Motor neuron (in vitro differentiated cells): ENCODE measurements at regions not wholly inside any gene's neighbourhood (a gene's known extent, or its start where the extent isn't known, plus 50 kb on each side); places are given as distances from the start of the nearest gene placed in this dataset.
"Not testable (repeated sequence)": the region's sequence is repeated elsewhere in the genome, so short reads cannot be mapped to it uniquely, and the experiment has no call there.

Experiments used
- ATAC-seq, 8 experiments: fragments of 200-7000 bp; cut with Tn5 transposase; replicated peaks in 6 of 8; 2 replicates each; pipeline ENCODE4 v1.8.0; 2021; ENCODE audit warnings: mild to moderate bottlenecking in 8 of 8, moderate library complexity in 8 of 8
- H3K27ac ChIP-seq, 2 donors: fragments of 250-450 bp; sonication (Bioruptor Pico); 2 replicates each; pipeline ENCODE4 v1.9.0; 2021; ENCODE audit warnings: antibody characterized with exemption in 2 of 2, mild to moderate bottlenecking in 2 of 2, moderate library complexity in 1 of 2
- H3K4me1 ChIP-seq, 2 donors: fragments of 250-450 bp; sonication (Bioruptor Pico); replicated peaks in 1 of 2; 2 replicates each; pipeline ENCODE4 v1.6.1; 2021; ENCODE audit warnings: antibody characterized with exemption in 2 of 2, mild to moderate bottlenecking in 2 of 2, moderate library complexity in 1 of 2
- H3K4me3 ChIP-seq, 5 donors: fragments of 250-450 bp; sonication (Bioruptor Pico); 2 replicates each; pipeline ENCODE4 v1.9.0; 2021; ENCODE audit warnings: antibody characterized with exemption in 5 of 5, mild to moderate bottlenecking in 5 of 5, moderate library complexity in 4 of 5
- WGBS, 10 experiments: fragments of 450-650 bp; shearing (Covaris generic); methylation state at CpG; one replicate each; pipeline ENCODE4 v1.0.0; 2022; 5-methylcytosine and 5-hydroxymethylcytosine counted together
- in situ Hi-C, 9 experiments: fragments of 400-800 bp; cut with MboI; loops; one replicate each; pipeline ENCODE4 v1.15.0; 2021; ENCODE audit warnings: low sequenced_read_pairs in 9 of 9, low pct_unique_long_range_greater_than_20kb in 2 of 9; ENCODE audit not compliant: unreplicated experiment in 9 of 9

DNA sequence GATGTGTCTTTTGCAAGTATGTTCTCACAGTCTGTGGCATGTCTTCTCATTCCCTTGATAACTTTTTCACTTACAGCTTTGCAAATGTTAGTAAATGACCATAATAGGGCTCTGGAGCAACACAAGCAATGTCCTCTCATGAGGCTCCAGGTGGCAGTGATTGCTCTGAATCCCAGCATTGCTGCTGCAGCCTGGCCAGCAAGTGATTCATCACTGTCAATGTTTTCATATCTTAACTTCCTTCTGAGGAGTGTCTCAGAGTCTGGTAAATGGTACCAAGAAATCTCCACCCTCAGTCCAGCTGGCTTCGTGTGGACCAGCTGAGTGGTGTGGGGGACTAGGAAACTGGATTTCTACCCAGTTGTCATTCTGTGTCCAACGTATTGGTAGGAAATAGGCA lies 139.6 kb downstream of the MYLK4 start:
- in situ Hi-C loops = no loop called here
- no peaks in the 10 kb centered on the region for H3K4me1 ChIP-seq
- no peak overlapping the region for H3K27ac ChIP-seq
- peak in 2 of 8 experiments; percentile 38 to 84 for ATAC-seq
- H3K4me3 ChIP-seq = no peak overlapping the region
- WGBS, 10 experiments = 10 to 92% (median 62%) methylated on average over 1 to 2 of the region's 2 CpGs; no CpG with 5 or more reads in 3 of the 10 experiments

GRCh38 chr6:2608503-2608902 lies 142.2 kb downstream of the MYLK4 start:
- 14 to 100% (median 43%) methylated on average over 1 to 4 of the region's 4 CpGs for WGBS, 10 experiments
- Histone ChIP-seq H3K4me1 (no peaks in the 10 kb centered on the region), H3K27ac (no peak overlapping the region), H3K4me3 (no peak overlapping the region)
- no peak for ATAC-seq
- in situ Hi-C loops = no loop called here

DNA sequence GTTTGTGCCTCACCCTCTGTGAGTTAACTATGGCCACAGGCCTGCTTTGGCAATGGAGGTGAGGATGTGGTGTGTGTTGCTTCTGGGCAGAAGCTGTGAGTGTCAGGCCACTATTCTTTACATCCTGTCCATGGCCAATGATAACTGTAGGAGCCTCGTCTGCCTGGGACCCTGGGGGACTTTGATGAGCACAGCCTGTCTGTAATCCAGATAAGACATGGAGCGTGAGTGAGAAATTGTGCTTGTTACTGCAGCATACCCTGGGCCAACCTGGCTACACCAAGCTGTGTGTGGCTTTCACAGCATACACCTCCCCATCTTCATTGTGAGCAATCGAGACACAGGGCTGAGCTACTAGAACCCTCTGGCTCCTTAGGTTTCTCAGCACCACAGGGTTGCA lies 150.4 kb downstream of the MYLK4 start:
- no peaks in the 10 kb centered on the region for H3K4me1 ChIP-seq
- in situ Hi-C loops = no loop called here
- ATAC-seq = no peak
- H3K27ac ChIP-seq = no peak overlapping the region
- WGBS, 10 experiments = 0 to 89% (median 67%) methylated on average over 1 to 3 of the region's 3 CpGs; no CpG with 5 or more reads in 6 of the 10 experiments
- H3K4me3 ChIP-seq = no peak overlapping the region

- no peak for ATAC-seq
- Histone ChIP-seq H3K4me3 (no peak overlapping the region), H3K27ac (no peak overlapping the region), H3K4me1 (no peaks in the 10 kb centered on the region)
- 17 to 100% (median 80%) methylated on average over 1 to 5 of the region's 5 CpGs; no CpG with 5 or more reads in 3 of the 10 experiments for WGBS, 10 experiments
- in situ Hi-C loops = no loop called here
Measured at GRCh38 chr6:2599817-2600216, 150.9 kb downstream of the MYLK4 start.

DNA sequence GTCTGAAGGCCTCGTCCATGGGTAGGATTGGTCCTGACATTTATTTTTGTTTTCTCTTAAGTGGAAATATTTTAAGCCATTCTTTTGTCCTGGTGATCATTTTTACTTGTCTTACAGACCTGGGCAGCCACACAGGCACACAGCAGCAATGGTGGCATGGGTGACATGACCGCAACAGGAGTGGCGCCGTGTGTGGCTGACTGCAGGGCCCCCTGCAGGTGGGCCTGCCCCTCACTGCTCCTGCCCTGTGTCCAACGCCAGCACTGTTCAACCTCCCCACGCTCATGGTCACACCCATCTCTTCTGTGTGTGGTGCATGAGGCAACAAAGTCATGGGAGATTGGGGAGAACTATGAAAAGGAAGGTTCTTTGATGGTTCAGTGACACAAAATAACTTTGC lies 151.9 kb downstream of the MYLK4 start:
- Histone ChIP-seq H3K27ac (no peak overlapping the region), H3K4me1 (no peaks in the 10 kb centered on the region), H3K4me3 (no peak overlapping the region)
- ATAC-seq = no peak
- in situ Hi-C loops = no loop called here
- WGBS, 10 experiments = 54 to 95% (median 80%) methylated on average over 1 to 4 of the region's 6 CpGs; no CpG with 5 or more reads in 5 of the 10 experiments

GRCh38 chr6:2597991-2598390 lies 152.7 kb downstream of the MYLK4 start:
- H3K4me1 ChIP-seq = no peaks in the 10 kb centered on the region
- H3K4me3 ChIP-seq = no peak overlapping the region
- H3K27ac ChIP-seq = no peak overlapping the region
- in situ Hi-C loops = no loop called here
- no peak for ATAC-seq
- 11 to 100% (median 78%) methylated on average over 3 to 4 of the region's 4 CpGs; no CpG with 5 or more reads in 2 of the 10 experiments for WGBS, 10 experiments

DNA sequence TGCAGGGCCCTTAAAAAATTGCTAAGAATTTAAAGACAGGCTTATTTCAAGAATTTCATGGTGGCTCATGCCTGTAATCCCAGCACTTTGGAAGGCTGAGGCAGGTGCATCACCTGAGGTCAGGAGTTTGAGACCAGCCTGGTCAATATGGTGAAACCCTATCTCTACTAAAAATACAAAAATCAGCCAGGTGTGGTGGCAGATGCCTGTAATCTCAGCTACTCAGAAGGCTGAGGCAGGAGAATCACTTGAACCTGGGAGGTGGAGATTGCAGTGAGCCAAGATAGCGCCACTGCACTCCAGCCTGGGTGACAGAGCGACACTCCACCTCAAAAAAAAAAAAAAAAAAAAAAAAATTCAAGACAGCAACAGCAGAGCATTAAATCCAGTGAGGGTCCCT lies 153.3 kb downstream of the MYLK4 start:
- in situ Hi-C loops, H3K4me1 ChIP-seq, H3K4me3 ChIP-seq, ATAC-seq, H3K27ac ChIP-seq: not testable (repeated sequence)
- 80% methylated on average over 1 of the region's 2 CpGs; no CpG with 5 or more reads in 9 of the 10 experiments for WGBS, 10 experiments

DNA sequence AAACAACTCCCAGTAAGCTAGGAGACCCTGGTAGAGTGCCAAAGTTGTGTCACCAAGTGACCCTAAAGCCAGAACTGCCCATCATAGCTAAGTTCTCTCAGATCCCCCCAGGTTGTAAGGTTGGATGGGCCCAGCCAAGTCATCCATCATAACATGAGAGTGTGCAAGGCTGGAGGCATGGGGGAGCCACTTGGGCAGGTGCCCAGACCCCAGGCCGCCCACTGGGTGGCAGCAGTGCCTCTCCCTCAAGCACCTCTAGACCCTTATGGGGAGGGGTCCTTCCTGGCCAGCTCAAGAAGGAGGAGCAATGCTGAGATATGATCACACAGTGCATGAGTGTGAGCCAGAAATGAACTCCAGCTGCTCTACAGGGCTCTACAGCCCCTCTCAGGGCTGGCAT lies 154.5 kb downstream of the MYLK4 start:
- Histone ChIP-seq H3K4me1 (no peaks in the 10 kb centered on the region), H3K27ac (no peak overlapping the region), H3K4me3 (no peak overlapping the region)
- no CpG with 5 or more reads among the region's 1 CpG for WGBS, 10 experiments
- in situ Hi-C loops = no loop called here
- peak in 2 of 8 experiments; percentile 44 to 53 for ATAC-seq

DNA sequence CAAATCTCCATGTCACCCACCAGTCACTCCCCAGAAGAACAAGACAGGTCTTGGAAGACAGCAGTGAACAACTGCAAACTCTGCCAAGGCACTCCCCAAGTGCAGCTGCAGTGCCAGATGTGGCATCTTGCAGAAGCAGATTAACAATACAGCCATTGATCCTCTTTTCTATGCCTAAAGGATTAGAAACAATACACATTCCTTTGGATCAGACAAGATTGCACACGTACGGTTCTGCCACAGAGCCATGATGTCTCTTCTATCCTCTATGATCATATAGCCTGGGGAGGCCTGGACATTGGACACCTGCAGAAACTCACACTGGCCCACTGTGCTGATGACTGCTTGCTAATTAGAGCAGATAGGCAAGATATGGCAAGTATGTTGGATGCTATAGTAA lies 155.9 kb downstream of the MYLK4 start:
- H3K4me1 ChIP-seq = no peaks in the 10 kb centered on the region
- H3K4me3 ChIP-seq = no peak overlapping the region
- 25 to 100% (median 77%) methylated on average over 1 to 2 of the region's 2 CpGs; no CpG with 5 or more reads in 6 of the 10 experiments for WGBS, 10 experiments
- no peak overlapping the region for H3K27ac ChIP-seq
- ATAC-seq = no peak
- in situ Hi-C loops = no loop called here

DNA sequence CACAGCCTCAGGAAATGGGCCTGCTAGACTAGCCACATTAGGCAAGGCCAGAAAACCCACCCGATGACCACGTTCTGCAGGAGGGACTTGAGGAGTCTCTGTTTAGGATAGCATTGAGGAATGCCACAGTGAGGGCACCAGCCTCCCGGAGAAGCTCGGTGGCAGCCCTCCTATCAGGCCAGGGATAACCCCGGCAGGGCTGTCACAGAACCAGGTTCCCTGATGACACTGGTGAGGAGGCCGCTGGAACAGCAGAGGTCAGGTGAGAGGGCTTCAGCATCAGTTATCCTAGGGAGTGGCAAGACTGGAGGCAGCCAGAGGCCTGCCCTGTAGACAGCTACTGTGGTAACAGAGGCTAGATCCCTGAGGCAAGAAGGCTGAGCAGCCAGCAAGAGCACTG lies 157.6 kb downstream of the MYLK4 start:
- in situ Hi-C loops = no loop called here
- Histone ChIP-seq H3K4me1 (no peaks in the 10 kb centered on the region), H3K4me3 (no peak overlapping the region), H3K27ac (no peak overlapping the region)
- 70 to 100% (median 79%) methylated on average over 1 to 4 of the region's 6 CpGs; no CpG with 5 or more reads in 6 of the 10 experiments for WGBS, 10 experiments
- ATAC-seq = no peak

DNA sequence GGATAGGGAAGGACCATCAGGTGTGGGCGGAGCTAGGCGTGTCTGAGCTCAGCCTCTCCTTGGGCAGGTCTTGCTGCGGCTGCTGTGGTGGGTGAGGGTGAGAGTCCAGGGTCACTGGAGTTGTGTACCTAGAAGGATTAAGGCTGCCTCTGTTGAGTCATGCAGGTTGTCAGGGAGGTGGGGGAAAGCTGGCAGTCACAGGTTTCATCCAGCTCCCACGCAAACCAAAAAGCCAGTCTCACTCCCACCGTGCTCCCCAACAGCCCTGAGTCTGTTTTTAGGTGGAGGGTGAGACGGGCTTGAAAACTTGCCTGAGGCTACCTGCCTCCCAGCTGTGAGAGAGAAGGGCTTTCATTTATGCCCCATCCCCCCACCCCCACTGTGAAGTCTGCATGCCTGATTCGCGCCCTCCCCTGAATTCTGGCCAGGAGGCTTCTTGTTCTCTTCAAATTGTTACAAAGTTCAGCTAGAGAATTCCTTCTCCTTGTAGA lies 161.5 kb downstream of the MYLK4 start:
- no peak for ATAC-seq
- in situ Hi-C loops = no loop called here
- 61 to 100% methylated on average over 1 to 3 of the region's 8 CpGs; no CpG with 5 or more reads in 8 of the 10 experiments for whole genome bisulfite sequencing, 10 experiments

GRCh38 chr6:2583459-2583858 lies 167.3 kb downstream of the MYLK4 start:
- in situ Hi-C loops = no loop called here
- Histone ChIP-seq H3K4me3 (no peak overlapping the region), H3K4me1 (peaks cover 0 to 6% of the 10 kb centered on the region in 2 donors), H3K27ac (no peak overlapping the region)
- WGBS, 10 experiments = 18 to 100% (median 56%) methylated on average over 1 to 4 of the region's 4 CpGs; no CpG with 5 or more reads in 2 of the 10 experiments
- no peak for ATAC-seq

More for the DNA sequence above, 161.5 kb downstream of the MYLK4 start:
- Histone ChIP-seq H3K27ac (no peak overlapping the region), H3K4me3 (no peak overlapping the region), H3K4me1 (no peaks in the 10 kb centered on the region)

DNA sequence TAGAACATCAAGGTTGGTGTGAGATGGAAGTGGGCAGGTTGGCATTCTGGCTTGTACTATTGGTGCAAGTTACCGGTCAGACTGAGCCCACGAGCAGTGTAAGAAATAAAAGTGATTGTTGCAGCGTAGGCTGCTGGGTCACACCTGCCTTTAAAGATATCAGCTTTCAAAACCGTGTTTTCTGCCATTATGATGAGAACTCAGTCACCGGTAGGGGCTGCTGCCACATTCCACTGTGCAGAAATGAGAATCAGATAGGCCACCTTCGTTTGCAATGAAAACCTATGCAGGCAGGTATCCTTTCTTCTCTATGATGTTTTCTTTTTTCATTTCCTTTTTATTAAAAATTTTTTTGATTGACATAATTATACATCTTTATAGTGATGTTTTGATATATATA lies 168.5 kb downstream of the MYLK4 start:
- Histone ChIP-seq H3K27ac (no peak overlapping the region), H3K4me1 (peaks cover 0 to 6% of the 10 kb centered on the region in 2 donors), H3K4me3 (no peak overlapping the region)
- 32 to 90% (median 59%) methylated on average over 1 to 6 of the region's 6 CpGs for WGBS, 10 experiments
- no peak for ATAC-seq
- in situ Hi-C loops = no loop called here

DNA sequence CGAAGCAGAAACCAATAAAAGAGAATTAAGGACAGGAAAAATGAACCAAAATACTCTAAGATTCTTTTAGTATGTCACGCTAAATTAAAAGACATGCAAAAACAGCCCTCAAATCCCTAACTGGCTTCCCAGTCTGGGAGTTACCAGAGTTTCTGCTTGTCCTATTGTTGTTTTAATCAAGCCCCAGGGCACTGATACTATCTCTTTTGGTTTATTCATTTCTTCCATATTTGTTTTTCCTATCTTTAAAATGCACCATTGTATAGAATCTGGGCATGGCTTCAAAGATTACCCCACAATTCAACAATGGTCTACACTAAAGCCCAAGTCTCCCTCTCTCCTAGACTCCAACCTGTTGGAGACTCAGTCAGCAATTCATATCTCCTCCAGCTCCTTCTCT lies 169.1 kb downstream of the MYLK4 start:
- H3K4me1 ChIP-seq = peaks cover 0 to 6% of the 10 kb centered on the region in 2 donors
- in situ Hi-C loops = no loop called here
- WGBS, 10 experiments = 60 to 100% (median 75%) methylated on average over 1 to 2 of the region's 2 CpGs; no CpG with 5 or more reads in 1 of the 10 experiments
- H3K4me3 ChIP-seq = no peak overlapping the region
- H3K27ac ChIP-seq = no peak overlapping the region
- ATAC-seq = peak in 1 of 8 experiments; percentile 47
